ENCODE measurements at regions not wholly inside any gene's neighbourhood (a gene's known extent, or its start where the extent isn't known, plus 50 kb on each side); places are given as distances from the start of the nearest gene placed in this dataset.
"Not testable (repeated sequence)": the region's sequence is repeated elsewhere in the genome, so short reads cannot be mapped to it uniquely, and the experiment has no call there.

DNA sequence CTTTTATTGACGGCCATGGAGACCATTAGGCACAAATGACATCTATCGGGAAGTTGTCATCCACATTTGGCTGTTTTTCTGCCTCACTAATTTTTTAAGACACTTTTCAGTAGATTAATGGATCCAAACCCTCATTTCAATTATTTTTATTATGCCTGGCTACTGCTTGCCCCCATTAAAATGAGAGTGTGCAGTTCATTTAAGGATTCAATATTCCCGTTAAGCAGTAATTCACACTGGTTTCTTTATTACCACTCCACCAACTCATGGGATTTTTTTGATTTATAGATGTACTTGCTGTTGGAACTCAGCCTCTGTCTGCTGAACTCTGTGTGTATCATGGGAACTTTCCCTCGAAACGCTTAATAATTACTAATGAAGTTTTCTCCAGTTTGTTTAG lies 291.8 kb upstream of the PRKX start:
- H3K27me3 ChIP-seq: no peaks in the 10 kb centered on the region
- no peaks in the 10 kb centered on the region for H3K9me3 ChIP-seq
- no peak for DNase-seq
- no peaks in the 10 kb centered on the region for H3K36me3 ChIP-seq
- intact Hi-C loops (cut with DNase I; ENCODE audit: low total_unique reads): no loop called here
- no peaks in the 10 kb centered on the region for H3K4me1 ChIP-seq
- no peak overlapping the region for H3K4me3 ChIP-seq
- no peak overlapping the region for H3K27ac ChIP-seq
- TF ChIP-seq POLR2A (IDR thresholded peaks at IDR 0.05): no peak
- no peak for TF ChIP-seq CTCF (IDR thresholded peaks at IDR 0.05)

GRCh38 chrX:4004822-4005221 lies 291.4 kb upstream of the PRKX start:
- Histone ChIP-seq H3K27me3 (no peaks in the 10 kb centered on the region), H3K27ac (no peak overlapping the region), H3K9me3 (no peaks in the 10 kb centered on the region), H3K4me1 (no peaks in the 10 kb centered on the region), H3K4me3 (no peak overlapping the region), H3K36me3 (no peaks in the 10 kb centered on the region)
- DNase-seq: no peak
- intact Hi-C loops (cut with DNase I; ENCODE audit: low total_unique reads): no loop called here
- no peak for TF ChIP-seq CTCF (IDR thresholded peaks at IDR 0.05)
- TF ChIP-seq POLR2A (IDR thresholded peaks at IDR 0.05): no peak

- Histone ChIP-seq H3K36me3 (no peaks in the 10 kb centered on the region), H3K9me3 (no peaks in the 10 kb centered on the region), H3K27ac (no peak overlapping the region), H3K27me3 (no peaks in the 10 kb centered on the region), H3K4me3 (no peak overlapping the region), H3K4me1 (no peaks in the 10 kb centered on the region)
- TF ChIP-seq POLR2A (IDR thresholded peaks at IDR 0.05) (no peak), CTCF (IDR thresholded peaks at IDR 0.05) (no peak)
- no peak for DNase-seq
- intact Hi-C loops (cut with DNase I; ENCODE audit: low total_unique reads): no loop called here
Measured at GRCh38 chrX:3994315-3994714, 280.9 kb upstream of the PRKX start.

GRCh38 chrX:3990569-3990968 lies 277.1 kb upstream of the PRKX start:
- H3K36me3 ChIP-seq: no peaks in the 10 kb centered on the region
- no peaks in the 10 kb centered on the region for H3K27me3 ChIP-seq
- no peak for DNase-seq
- intact Hi-C loops (cut with DNase I; ENCODE audit: low total_unique reads): no loop called here
- no peak overlapping the region for H3K27ac ChIP-seq
- H3K4me1 ChIP-seq: no peaks in the 10 kb centered on the region
- H3K4me3 ChIP-seq: no peak overlapping the region
- H3K9me3 ChIP-seq: no peaks in the 10 kb centered on the region
- TF ChIP-seq POLR2A (IDR thresholded peaks at IDR 0.05) (no peak), CTCF (IDR thresholded peaks at IDR 0.05) (no peak)

GRCh38 chrX:3972104-3972858 lies 258.8 kb upstream of the PRKX start:
- H3K4me1 ChIP-seq; DNase-seq; intact Hi-C loops (cut with DNase I; ENCODE audit: low total_unique reads); H3K27ac ChIP-seq; H3K9me3 ChIP-seq; H3K27me3 ChIP-seq; H3K4me3 ChIP-seq; H3K36me3 ChIP-seq: not testable (repeated sequence)

DNA sequence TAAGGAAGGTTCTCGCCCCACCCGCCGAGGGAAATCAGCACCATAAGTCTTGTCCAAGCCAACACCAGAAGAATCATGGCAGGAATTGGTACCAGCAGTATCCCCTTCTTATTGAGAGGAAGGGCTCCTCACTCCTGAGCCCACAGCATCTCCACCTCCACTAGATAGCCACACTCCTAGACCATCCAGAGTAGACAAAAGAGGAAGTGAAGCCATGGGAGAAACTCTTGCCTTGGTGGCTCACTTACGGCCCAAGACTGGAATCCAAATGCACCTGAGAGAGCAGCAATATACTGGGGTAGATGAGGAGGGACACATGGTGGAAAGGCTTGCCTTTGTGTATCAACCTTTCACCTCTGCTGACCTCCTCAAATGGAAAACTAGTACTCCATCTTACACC lies 255.3 kb upstream of the PRKX start:
- Histone ChIP-seq H3K27me3 (no peaks in the 10 kb centered on the region), H3K4me1 (no peaks in the 10 kb centered on the region), H3K27ac (no peak overlapping the region), H3K4me3 (no peak overlapping the region), H3K9me3 (no peaks in the 10 kb centered on the region), H3K36me3 (no peaks in the 10 kb centered on the region)
- intact Hi-C loops (cut with DNase I; ENCODE audit: low total_unique reads): no loop called here
- DNase-seq: no peak
- TF ChIP-seq CTCF (IDR thresholded peaks at IDR 0.05): no peak

Data from uterus (tissue), 3 donors.